B cell (primary cell): ENCODE measurements at regions not wholly inside any gene's neighbourhood (a gene's known extent, or its start where the extent isn't known, plus 50 kb on each side); places are given as distances from the start of the nearest gene placed in this dataset.

ENCODE experiments used
- ATAC-seq: fragments of 200-7000 bp; cut with Tn5 transposase; one replicate; pipeline ENCODE4 v1.10.0; 2021; ENCODE audit warnings: low read depth, mild to moderate bottlenecking, moderate number of reproducible peaks, moderate library complexity
- CTCF ChIA-PET: fragments of 350-600 bp; sonication (Branson Sonifier 250); formaldehyde crosslinking; loops from one replicate; lab custom pipeline; 2021; ENCODE audit warnings: antibody characterized with exemption, inconsistent platforms; lab: Charles Lee
- POLR2A ChIA-PET: fragments of 350-600 bp; sonication (Branson Sonifier 250); formaldehyde crosslinking; loops from one replicate; lab custom pipeline; 2021; ENCODE audit warnings: antibody characterized with exemption; lab: Charles Lee
- DNase-seq: peaks from one replicate; pipeline ENCODE4 v3.0.0; 2013
- H2AFZ ChIP-seq: 2 replicates; pipeline ENCODE4 v1.6.1; 2012; ENCODE audit warnings: mild to moderate bottlenecking, low read depth, low read length; ENCODE audit not compliant: insufficient read depth, poor library complexity, severe bottlenecking
- H3K27ac ChIP-seq, 2 donors: 1 replicate in 1 of 2; 2 replicates in 1 of 2; pipeline ENCODE4 v1.5.1; 2012 to 2013; ENCODE audit warnings: low read length in 2 of 2, mild to moderate bottlenecking in 2 of 2, moderate library complexity in 1 of 2
- H3K27me3 ChIP-seq, 4 experiments: fragments of 200-600 bp in 1 of 4; sonication (generic) in 1 of 4; replicated peaks in 1 of 4; 1 replicate in 2 of 4; 2 replicates in 2 of 4; pipeline versions ENCODE4 v1.6.1 to v1.7.0; 2013 to 2016; ENCODE audit warnings: low read length in 3 of 4, mild to moderate bottlenecking in 2 of 4, mixed read lengths in 1 of 4, moderate library complexity in 1 of 4; ENCODE audit not compliant: insufficient read depth in 4 of 4, control insufficient read depth in 3 of 4; ENCODE audit errors: control extremely low read depth in 1 of 4
- H3K36me3 ChIP-seq, 2 experiments: replicated peaks in 1 of 2; 1 replicate in 1 of 2; 2 replicates in 1 of 2; pipeline versions ENCODE4 v1.6.1 to v1.7.1; 2013; ENCODE audit warnings: low read length in 1 of 2; ENCODE audit not compliant: insufficient read depth in 2 of 2, control insufficient read depth in 1 of 2; ENCODE audit errors: control extremely low read depth in 1 of 2, extremely low read depth in 1 of 2
- H3K4me1 ChIP-seq, 2 donors: fragments of 200-600 bp in 1 of 2; sonication (generic) in 1 of 2; 1 replicate in 1 of 2; 2 replicates in 1 of 2; pipeline versions ENCODE4 v1.5.1 to v1.6.1; 2013 to 2017; ENCODE audit warnings: low read length in 2 of 2; ENCODE audit not compliant: control insufficient read depth in 2 of 2, insufficient read depth in 2 of 2
- H3K4me2 ChIP-seq: replicated peaks from 2 replicates; pipeline ENCODE3; 2012; ENCODE audit warnings: mild to moderate bottlenecking, low read depth, low read length; ENCODE audit not compliant: poor library complexity, severe bottlenecking
- H3K4me3 ChIP-seq, 5 experiments: fragments of 200-600 bp in 1 of 5; sonication (generic) in 1 of 5; 1 replicate in 3 of 5; 2 replicates in 2 of 5; pipeline versions ENCODE4 v1.5.1 to v1.7.0; 2011 to 2016; ENCODE audit warnings: low read length in 4 of 5, mild to moderate bottlenecking in 4 of 5, low read depth in 2 of 5, control low read depth in 1 of 5, moderate library complexity in 1 of 5; ENCODE audit not compliant: insufficient read depth in 1 of 5; ENCODE audit errors: control extremely low read depth in 1 of 5, extremely low read depth in 1 of 5
- H3K79me2 ChIP-seq: fragments of 200-600 bp; sonication (generic); one replicate; pipeline ENCODE4 v1.6.0; 2016; ENCODE audit warnings: low read length; ENCODE audit not compliant: control insufficient read depth, insufficient read depth
- H3K9ac ChIP-seq: fragments of 200-600 bp; sonication (generic); 2 replicates; pipeline ENCODE4 v1.6.1; 2017; ENCODE audit warnings: mild to moderate bottlenecking, low read length, moderate library complexity
- H3K9me3 ChIP-seq, 3 donors: one replicate each; pipeline versions ENCODE4 v1.6.1 to v1.7.1; 2013; ENCODE audit warnings: low read length in 2 of 3; ENCODE audit not compliant: control insufficient read depth in 2 of 3, insufficient read depth in 1 of 3; ENCODE audit errors: control extremely low read depth in 1 of 3
- H4K20me1 ChIP-seq: 2 replicates; pipeline ENCODE4 v1.6.0; 2012; ENCODE audit warnings: mild to moderate bottlenecking, low read length; ENCODE audit not compliant: insufficient read depth, control insufficient read depth, poor library complexity, severe bottlenecking
- H3K27ac Mint-ChIP-seq: one replicate; pipeline ENCODE4 v1.8.0; 2021; ENCODE audit warnings: mixed read lengths
- H3K27me3 Mint-ChIP-seq: one replicate; pipeline ENCODE4 v1.8.0; 2021; ENCODE audit warnings: mixed read lengths
- H3K4me1 Mint-ChIP-seq: one replicate; pipeline ENCODE4 v1.8.0; 2021; ENCODE audit warnings: mixed read lengths
- H3K4me3 Mint-ChIP-seq: one replicate; pipeline ENCODE4 v1.8.0; 2021; ENCODE audit warnings: mixed read lengths
- H3K9me3 Mint-ChIP-seq: one replicate; pipeline ENCODE4 v1.8.0; 2022; ENCODE audit warnings: mixed read lengths; ENCODE audit not compliant: insufficient read depth
- EZH2 ChIP-seq: IDR thresholded peaks from 2 replicates; pipeline ENCODE4 v1.6.1; 2012; ENCODE audit warnings: borderline replicate concordance, low read depth, mild to moderate bottlenecking, moderate library complexity, low read length; ENCODE audit not compliant: insufficient read depth, poor library complexity, severe bottlenecking
- WGBS: methylation state at CpG from one replicate; pipeline ENCODE4 v1.1.5; 2013; ENCODE audit warnings: missing lambda C conversion rate; ENCODE audit not compliant: insufficient coverage; 5-methylcytosine and 5-hydroxymethylcytosine counted together
- intact Hi-C: fragments of 100-400 bp; cut with micrococcal nuclease; formaldehyde crosslinking; loops from one replicate; pipeline ENCODE4 v1.10.0; 2022
- TF ChIP-seq, protein P1 (sequence below): fragments of 200-600 bp; IDR thresholded peaks from one replicate; pipeline ENCODE4 v1.8.0; 2022; ENCODE audit warnings: antibody characterized with exemption, mild to moderate bottlenecking

DNA sequence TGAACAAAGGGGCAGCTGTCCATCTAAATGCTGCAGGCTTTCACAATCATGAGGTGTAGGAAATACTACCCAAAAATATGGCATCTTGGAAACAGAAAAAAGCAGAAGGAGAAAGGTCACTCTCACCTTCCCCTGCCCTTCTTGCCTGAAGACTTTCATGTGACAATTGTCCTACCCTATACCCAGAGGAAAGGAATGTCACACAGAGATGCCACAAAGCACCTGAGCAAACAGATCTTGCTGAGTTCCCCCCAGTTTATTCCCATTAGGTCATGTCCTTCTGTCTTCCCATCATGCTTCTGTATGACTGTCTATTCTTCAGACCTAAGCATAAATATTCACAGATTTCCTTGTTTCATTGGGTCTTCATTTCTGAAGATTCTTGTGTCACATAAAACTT, 95.5 kb upstream of the KCNK12 start:
- no peak overlapping the region for H3K27ac Mint-ChIP-seq
- H3K27ac ChIP-seq, result no peak overlapping the region
- no peak for TF ChIP-seq EZH2
- TF ChIP-seq, protein P1, sequence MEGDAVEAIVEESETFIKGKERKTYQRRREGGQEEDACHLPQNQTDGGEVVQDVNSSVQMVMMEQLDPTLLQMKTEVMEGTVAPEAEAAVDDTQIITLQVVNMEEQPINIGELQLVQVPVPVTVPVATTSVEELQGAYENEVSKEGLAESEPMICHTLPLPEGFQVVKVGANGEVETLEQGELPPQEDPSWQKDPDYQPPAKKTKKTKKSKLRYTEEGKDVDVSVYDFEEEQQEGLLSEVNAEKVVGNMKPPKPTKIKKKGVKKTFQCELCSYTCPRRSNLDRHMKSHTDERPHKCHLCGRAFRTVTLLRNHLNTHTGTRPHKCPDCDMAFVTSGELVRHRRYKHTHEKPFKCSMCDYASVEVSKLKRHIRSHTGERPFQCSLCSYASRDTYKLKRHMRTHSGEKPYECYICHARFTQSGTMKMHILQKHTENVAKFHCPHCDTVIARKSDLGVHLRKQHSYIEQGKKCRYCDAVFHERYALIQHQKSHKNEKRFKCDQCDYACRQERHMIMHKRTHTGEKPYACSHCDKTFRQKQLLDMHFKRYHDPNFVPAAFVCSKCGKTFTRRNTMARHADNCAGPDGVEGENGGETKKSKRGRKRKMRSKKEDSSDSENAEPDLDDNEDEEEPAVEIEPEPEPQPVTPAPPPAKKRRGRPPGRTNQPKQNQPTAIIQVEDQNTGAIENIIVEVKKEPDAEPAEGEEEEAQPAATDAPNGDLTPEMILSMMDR, result no peak
- no peak overlapping the region for H3K9ac ChIP-seq
- no peaks in the 10 kb centered on the region for H3K9me3 Mint-ChIP-seq
- no peaks in the 10 kb centered on the region for H3K79me2 ChIP-seq
- ATAC-seq (no peak), DNase-seq (no peak)
- H3K36me3 ChIP-seq, result no peaks in the 10 kb centered on the region
- H3K4me3 Mint-ChIP-seq, result no peak overlapping the region
- ChIA-PET POLR2A (no interaction called here), CTCF (no interaction called here)
- H3K4me1 Mint-ChIP-seq, result peaks cover 5% of the 10 kb centered on the region
- peaks cover 4 to 7% of the 10 kb centered on the region in 2 donors for H3K4me1 ChIP-seq
- H3K27me3 ChIP-seq, result no peaks in the 10 kb centered on the region
- H4K20me1 ChIP-seq, result no peaks in the 10 kb centered on the region
- no peak overlapping the region for H2AFZ ChIP-seq
- no peaks in the 10 kb centered on the region for H3K9me3 ChIP-seq
- H3K27me3 Mint-ChIP-seq, result no peaks in the 10 kb centered on the region
- no peak overlapping the region for H3K4me3 ChIP-seq
- intact Hi-C loops, result no loop called here
- no peak overlapping the region for H3K4me2 ChIP-seq

DNA sequence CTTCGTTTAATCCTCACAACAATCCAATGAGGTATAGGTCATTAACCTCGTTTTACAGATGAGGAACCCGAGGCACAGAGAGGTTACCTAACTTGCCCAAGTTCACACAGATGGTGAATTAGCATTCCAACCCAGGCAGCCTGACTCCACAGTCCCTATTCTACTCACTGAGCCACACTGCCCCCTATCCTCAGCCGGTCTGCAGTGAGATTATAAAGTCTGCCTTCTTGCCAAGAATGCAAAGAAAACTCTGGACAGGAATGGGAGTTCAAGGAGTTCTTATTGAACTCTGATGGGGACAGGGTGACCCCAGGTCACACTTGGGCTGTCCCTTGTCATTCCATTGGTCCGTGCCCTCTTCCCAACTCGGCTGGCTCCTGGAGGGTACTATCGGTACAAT, 94.0 kb upstream of the KCNK12 start:
- WGBS, result 59% methylated on average over 3 of the region's 7 CpGs

More for the DNA sequence above, 94.0 kb upstream of the KCNK12 start:
- no peaks in the 10 kb centered on the region for H3K79me2 ChIP-seq
- intact Hi-C loops, result no loop called here
- Mint-ChIP-seq H3K4me1 (peaks cover 11% of the 10 kb centered on the region), H3K27me3 (no peaks in the 10 kb centered on the region), H3K4me3 (no peak overlapping the region), H3K27ac (no peak overlapping the region), H3K9me3 (no peaks in the 10 kb centered on the region)
- no peak overlapping the region for H3K4me2 ChIP-seq
- TF ChIP-seq, protein P1, result no peak
- no peak for TF ChIP-seq EZH2
- H3K4me1 ChIP-seq, result peaks cover 8 to 11% of the 10 kb centered on the region in 2 donors
- no peaks in the 10 kb centered on the region for H3K9me3 ChIP-seq
- no peak overlapping the region for H3K27ac ChIP-seq
- ChIA-PET POLR2A (interaction anchor here (0.7 kb wide), 1 partner anchor 8 kb away, joined by 8 read pairs; no protein-coding TSS in a partner anchor), CTCF (interaction anchor here (0.7 kb wide), 1 partner anchor 99 kb away, joined by 6 read pairs; no protein-coding TSS in a partner anchor)
- H3K27me3 ChIP-seq, result no peaks in the 10 kb centered on the region
- H3K36me3 ChIP-seq, result no peaks in the 10 kb centered on the region
- H4K20me1 ChIP-seq, result no peaks in the 10 kb centered on the region
- H3K9ac ChIP-seq, result no peak overlapping the region
- H3K4me3 ChIP-seq, result no peak overlapping the region
- DNase-seq, result no peak
- no peak for ATAC-seq
- H2AFZ ChIP-seq, result no peak overlapping the region
